A673 (cell line): ENCODE measurements at regions not wholly inside any gene's neighbourhood (a gene's known extent, or its start where the extent isn't known, plus 50 kb on each side); places are given as distances from the start of the nearest gene placed in this dataset.

ENCODE experiments used
- BruUV-seq: library from RNA; stranded (reverse); fragments of 400-500 nt; replicated peaks from 2 replicates; lab custom pipeline; 2021; lab: Mats Ljungman, UMichigan
- CTCF ChIA-PET: fragments of 300-600 bp; sonication (Branson Sonifier 250); formaldehyde crosslinking; loops from one replicate; lab custom pipeline; 2022; ENCODE audit warnings: antibody characterized with exemption; lab: Charles Lee
- POLR2A ChIA-PET: fragments of 300-600 bp; sonication (Branson Sonifier 250); formaldehyde crosslinking; loops from one replicate; lab custom pipeline; 2022; ENCODE audit warnings: antibody characterized with exemption; ENCODE audit not compliant: low non-redundant PET; lab: Charles Lee
- DNase-seq: peaks from one replicate; pipeline ENCODE4 v3.0.0-alpha.2; 2015; ENCODE audit warnings: low spot score
- H3K27ac ChIP-seq: fragments of 200-600 bp; sonication (generic); 2 replicates; pipeline ENCODE4 v1.5.1; 2016; ENCODE audit warnings: mixed run types, low read depth, mild to moderate bottlenecking, mixed read lengths, antibody characterized with exemption, low read length; ENCODE audit not compliant: poor library complexity, severe bottlenecking
- H3K27me3 ChIP-seq: fragments of 200-600 bp; sonication (generic); replicated peaks from 2 replicates; pipeline ENCODE4 v1.6.1; 2017; ENCODE audit warnings: mixed run types, low read depth, mild to moderate bottlenecking, mixed read lengths, antibody characterized with exemption, low read length; ENCODE audit not compliant: insufficient read depth, poor library complexity
- H3K36me3 ChIP-seq: fragments of 200-600 bp; sonication (generic); 2 replicates; pipeline ENCODE4 v1.6.1; 2016; ENCODE audit warnings: mixed run types, mild to moderate bottlenecking, mixed read lengths, antibody characterized with exemption, low read length; ENCODE audit not compliant: insufficient read depth, poor library complexity, severe bottlenecking
- H3K4me1 ChIP-seq: fragments of 200-600 bp; sonication (generic); 2 replicates; pipeline ENCODE4 v1.6.1; 2017; ENCODE audit warnings: mixed run types, mild to moderate bottlenecking, mixed read lengths, antibody characterized with exemption, low read length; ENCODE audit not compliant: insufficient read depth, poor library complexity, severe bottlenecking
- H3K4me3 ChIP-seq: fragments of 200-600 bp; sonication (generic); 2 replicates; pipeline ENCODE4 v1.5.1; 2016; ENCODE audit warnings: low read depth, mixed run types, mild to moderate bottlenecking, mixed read lengths, low read length; ENCODE audit not compliant: poor library complexity, severe bottlenecking
- H3K9me3 ChIP-seq: fragments of 200-600 bp; sonication (generic); 2 replicates; pipeline ENCODE4 v1.6.1; 2016; ENCODE audit warnings: mixed run types, low read depth, mild to moderate bottlenecking, mixed read lengths, antibody characterized with exemption, low read length; ENCODE audit not compliant: poor library complexity, severe bottlenecking
- EZH2 ChIP-seq: fragments of 200-600 bp; sonication (generic); IDR thresholded peaks from 2 replicates; pipeline ENCODE4 v1.6.1; 2017; ENCODE audit warnings: borderline replicate concordance, low read depth, mild to moderate bottlenecking, mixed read lengths, antibody characterized with exemption, low read length; ENCODE audit not compliant: poor library complexity, severe bottlenecking
- intact Hi-C: fragments of 100-400 bp; cut with micrococcal nuclease; formaldehyde crosslinking; loops from one replicate; pipeline ENCODE4 v1.10.0; 2022; ENCODE audit not compliant: unreplicated experiment
- TF ChIP-seq, protein P1 (sequence below): fragments of 300-800, 200-600 bp; sonication (generic); conservative IDR thresholded peaks from 2 replicates; pipeline ENCODE4 v1.5.1; 2017; ENCODE audit warnings: low read depth, mild to moderate bottlenecking, antibody characterized with exemption, low read length, moderate library complexity, mixed read lengths

DNA sequence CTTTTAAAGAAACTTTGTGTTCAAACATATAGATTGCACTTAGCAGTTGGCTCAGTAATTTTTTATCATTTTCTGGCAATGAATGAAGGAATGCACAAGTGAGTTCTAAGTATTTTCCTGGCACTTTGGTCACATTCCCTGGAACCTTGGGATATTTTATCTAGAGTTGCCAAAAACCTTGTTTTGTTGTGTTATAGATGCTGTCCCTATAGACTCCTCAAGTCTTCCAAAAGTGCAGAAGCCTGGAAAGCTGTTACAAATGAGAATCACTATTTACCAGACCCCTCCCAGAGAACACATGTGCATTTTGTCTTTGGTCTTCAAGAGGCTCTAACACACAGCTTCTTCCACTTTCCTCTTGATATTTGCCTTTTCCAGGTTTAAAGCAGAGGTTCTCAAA is 108.3 kb downstream of the RND3 start:
- Histone ChIP-seq H3K9me3 (no peaks in the 10 kb centered on the region), H3K27ac (no peak overlapping the region), H3K36me3 (no peaks in the 10 kb centered on the region), H3K4me3 (no peak overlapping the region), H3K27me3 (no peaks in the 10 kb centered on the region), H3K4me1 (no peaks in the 10 kb centered on the region)
- no peak for TF ChIP-seq EZH2
- TF ChIP-seq, protein P1, sequence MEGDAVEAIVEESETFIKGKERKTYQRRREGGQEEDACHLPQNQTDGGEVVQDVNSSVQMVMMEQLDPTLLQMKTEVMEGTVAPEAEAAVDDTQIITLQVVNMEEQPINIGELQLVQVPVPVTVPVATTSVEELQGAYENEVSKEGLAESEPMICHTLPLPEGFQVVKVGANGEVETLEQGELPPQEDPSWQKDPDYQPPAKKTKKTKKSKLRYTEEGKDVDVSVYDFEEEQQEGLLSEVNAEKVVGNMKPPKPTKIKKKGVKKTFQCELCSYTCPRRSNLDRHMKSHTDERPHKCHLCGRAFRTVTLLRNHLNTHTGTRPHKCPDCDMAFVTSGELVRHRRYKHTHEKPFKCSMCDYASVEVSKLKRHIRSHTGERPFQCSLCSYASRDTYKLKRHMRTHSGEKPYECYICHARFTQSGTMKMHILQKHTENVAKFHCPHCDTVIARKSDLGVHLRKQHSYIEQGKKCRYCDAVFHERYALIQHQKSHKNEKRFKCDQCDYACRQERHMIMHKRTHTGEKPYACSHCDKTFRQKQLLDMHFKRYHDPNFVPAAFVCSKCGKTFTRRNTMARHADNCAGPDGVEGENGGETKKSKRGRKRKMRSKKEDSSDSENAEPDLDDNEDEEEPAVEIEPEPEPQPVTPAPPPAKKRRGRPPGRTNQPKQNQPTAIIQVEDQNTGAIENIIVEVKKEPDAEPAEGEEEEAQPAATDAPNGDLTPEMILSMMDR: no peak
- POLR2A ChIA-PET: no interaction called here
- BruUV-seq: no TSS peak
- intact Hi-C loops: no loop called here
- no peak for DNase-seq
- CTCF ChIA-PET: no interaction called here

DNA sequence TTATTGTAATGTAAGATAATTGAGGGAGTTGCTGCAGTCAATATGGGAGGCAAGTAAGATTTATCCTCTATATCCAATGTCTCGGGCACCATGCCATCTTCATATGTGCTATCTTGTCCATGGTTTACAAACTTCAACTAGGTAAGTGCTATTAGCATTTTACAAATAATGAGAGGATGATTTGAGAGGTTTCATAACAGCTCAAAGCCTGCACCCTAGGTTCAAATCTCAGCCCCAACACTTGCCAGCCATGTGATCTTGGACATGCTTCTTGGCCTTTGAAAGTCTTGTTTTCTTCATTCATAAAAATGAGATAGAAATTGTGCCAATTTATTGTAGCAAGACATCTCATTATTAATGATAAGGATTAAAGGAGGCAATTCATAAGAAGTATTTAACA is 108.8 kb downstream of the RND3 start:
- H3K27ac ChIP-seq: no peak overlapping the region
- CTCF ChIA-PET: no interaction called here
- no peaks in the 10 kb centered on the region for H3K4me1 ChIP-seq
- H3K4me3 ChIP-seq: no peak overlapping the region
- no peak for TF ChIP-seq EZH2
- BruUV-seq: no TSS peak
- H3K9me3 ChIP-seq: no peaks in the 10 kb centered on the region
- H3K27me3 ChIP-seq: no peaks in the 10 kb centered on the region
- POLR2A ChIA-PET: no interaction called here
- intact Hi-C loops: no loop called here
- no peaks in the 10 kb centered on the region for H3K36me3 ChIP-seq
- DNase-seq: no peak

DNA sequence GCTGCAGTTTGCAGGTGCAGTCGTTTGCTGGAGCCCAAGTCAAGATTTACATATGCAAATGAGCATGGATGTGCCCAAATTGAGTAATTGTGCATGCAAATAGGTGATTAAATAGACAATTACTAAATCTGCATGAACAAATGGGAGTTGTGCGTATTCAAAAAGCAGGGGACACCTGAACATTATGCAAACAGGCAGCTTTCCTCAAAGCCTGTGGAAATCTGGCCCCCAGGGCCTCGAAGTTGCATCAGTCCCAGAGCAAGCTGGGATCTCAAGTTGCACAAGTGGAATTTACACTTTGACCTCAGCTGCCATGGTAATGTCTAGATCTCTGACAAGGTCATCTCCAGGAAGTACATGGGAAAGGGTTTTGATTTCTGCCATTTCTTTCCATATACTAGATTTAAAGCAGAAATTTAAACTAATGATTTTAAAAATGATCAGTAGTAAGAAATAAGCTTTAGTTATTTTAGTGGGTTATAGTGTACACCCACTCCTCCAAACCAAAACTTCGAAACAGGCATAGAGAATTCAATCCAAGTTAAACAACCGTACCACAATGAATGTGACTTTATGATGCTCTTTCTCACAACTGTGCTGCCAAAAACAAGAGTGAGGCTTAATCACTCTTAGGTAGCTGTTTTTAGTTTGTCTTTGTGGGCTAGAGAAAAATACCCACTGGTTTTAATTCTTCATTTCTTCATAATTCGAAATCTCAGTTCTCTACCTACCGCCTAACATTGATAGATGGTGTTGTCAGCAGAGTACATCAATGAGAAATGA is 110.7 kb downstream of the RND3 start:
- CTCF ChIA-PET: no interaction called here
- POLR2A ChIA-PET: no interaction called here
- intact Hi-C loops: no loop called here
- Histone ChIP-seq H3K4me1 (no peaks in the 10 kb centered on the region), H3K4me3 (no peak overlapping the region), H3K36me3 (no peaks in the 10 kb centered on the region), H3K27me3 (no peaks in the 10 kb centered on the region), H3K9me3 (no peaks in the 10 kb centered on the region), H3K27ac (no peak overlapping the region)
- no peak for DNase-seq
- no peak for TF ChIP-seq EZH2
- TF ChIP-seq, protein P1: no peak
- BruUV-seq: no TSS peak

DNA sequence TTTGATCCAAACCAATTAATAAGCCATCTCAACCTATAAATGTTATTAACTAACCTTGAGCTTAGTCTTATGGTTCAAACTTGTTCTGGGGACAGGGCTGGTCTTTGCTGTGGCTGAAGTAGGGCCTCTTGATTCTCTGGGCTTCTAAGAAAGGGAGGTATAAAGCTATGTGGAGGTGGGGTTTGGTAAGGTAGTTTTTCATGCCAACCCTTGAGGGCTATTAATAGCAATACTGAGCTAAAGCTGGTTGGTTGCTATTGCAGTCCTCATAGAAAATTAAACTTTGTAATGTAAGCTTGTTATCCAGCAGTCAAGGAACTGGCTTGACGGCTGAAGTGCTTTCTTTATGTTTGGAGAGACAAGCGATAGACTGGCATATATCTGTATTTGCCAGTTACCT is 112.1 kb downstream of the RND3 start:
- H3K27me3 ChIP-seq: no peaks in the 10 kb centered on the region
- POLR2A ChIA-PET: no interaction called here
- no peaks in the 10 kb centered on the region for H3K9me3 ChIP-seq
- DNase-seq: no peak
- no peak overlapping the region for H3K4me3 ChIP-seq
- intact Hi-C loops: no loop called here
- TF ChIP-seq EZH2: no peak
- CTCF ChIA-PET: no interaction called here
- H3K27ac ChIP-seq: no peak overlapping the region
- H3K36me3 ChIP-seq: no peaks in the 10 kb centered on the region
- no TSS peak for BruUV-seq
- no peaks in the 10 kb centered on the region for H3K4me1 ChIP-seq
